Ovary (tissue), 3 donors: ENCODE measurements at regions not wholly inside any gene's neighbourhood (a gene's known extent, or its start where the extent isn't known, plus 50 kb on each side); places are given as distances from the start of the nearest gene placed in this dataset.

Experiments
- POLR2A ChIP-seq: fragments of 450-650 bp; IDR thresholded peaks from one replicate; pipeline ENCODE4 v1.6.1; 2017; ENCODE audit warnings: antibody characterized with exemption, mild to moderate bottlenecking, moderate library complexity
- TF ChIP-seq, protein P1 (sequence below), 3 donors: fragments of 450-650 bp in 2 of 3; fragments of 200-600 bp in 1 of 3; IDR thresholded peaks; one replicate each; pipeline versions ENCODE4 v1.5.1 to v1.8.0; 2016 to 2022; ENCODE audit warnings: antibody characterized with exemption in 3 of 3, mild to moderate bottlenecking in 1 of 3
- donor health status: DM: no; HTN: no; CAD: no.

DNA sequence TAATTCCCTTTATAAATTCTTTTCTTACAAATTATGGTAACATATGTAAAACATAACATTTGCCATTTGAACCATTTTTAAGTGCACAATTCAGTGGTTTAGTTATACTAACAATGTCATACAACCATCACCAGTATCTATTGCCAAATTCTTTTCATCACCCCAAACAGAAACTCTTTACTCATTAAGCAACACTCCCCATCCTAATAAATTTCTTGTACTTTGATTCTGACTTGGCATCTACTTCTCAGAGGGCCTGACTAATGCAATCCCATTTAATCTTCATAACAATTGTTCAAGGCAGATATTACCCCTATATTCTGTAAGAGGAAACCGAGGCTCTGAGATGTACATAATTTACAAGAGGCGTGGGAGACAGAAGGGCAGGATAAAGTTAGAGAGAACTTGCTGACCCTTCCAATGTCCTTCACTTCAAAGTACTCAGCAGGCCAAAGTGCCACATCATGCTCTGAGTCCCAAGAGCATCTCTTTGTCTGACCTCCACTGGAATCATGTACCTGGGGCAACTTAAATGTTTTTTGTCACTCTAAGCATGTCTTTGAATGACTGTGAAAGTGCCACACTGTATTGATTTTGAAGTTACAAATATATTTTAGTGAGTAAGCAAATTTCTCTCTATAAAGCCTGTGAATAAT is 255.3 kb downstream of the KIF4B start:
- TF ChIP-seq, protein P1, sequence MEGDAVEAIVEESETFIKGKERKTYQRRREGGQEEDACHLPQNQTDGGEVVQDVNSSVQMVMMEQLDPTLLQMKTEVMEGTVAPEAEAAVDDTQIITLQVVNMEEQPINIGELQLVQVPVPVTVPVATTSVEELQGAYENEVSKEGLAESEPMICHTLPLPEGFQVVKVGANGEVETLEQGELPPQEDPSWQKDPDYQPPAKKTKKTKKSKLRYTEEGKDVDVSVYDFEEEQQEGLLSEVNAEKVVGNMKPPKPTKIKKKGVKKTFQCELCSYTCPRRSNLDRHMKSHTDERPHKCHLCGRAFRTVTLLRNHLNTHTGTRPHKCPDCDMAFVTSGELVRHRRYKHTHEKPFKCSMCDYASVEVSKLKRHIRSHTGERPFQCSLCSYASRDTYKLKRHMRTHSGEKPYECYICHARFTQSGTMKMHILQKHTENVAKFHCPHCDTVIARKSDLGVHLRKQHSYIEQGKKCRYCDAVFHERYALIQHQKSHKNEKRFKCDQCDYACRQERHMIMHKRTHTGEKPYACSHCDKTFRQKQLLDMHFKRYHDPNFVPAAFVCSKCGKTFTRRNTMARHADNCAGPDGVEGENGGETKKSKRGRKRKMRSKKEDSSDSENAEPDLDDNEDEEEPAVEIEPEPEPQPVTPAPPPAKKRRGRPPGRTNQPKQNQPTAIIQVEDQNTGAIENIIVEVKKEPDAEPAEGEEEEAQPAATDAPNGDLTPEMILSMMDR (IDR thresholded peaks at IDR 0.05) = no peak
- no peak for TF ChIP-seq POLR2A
